ENCODE measurements at regions not wholly inside any gene's neighbourhood (a gene's known extent, or its start where the extent isn't known, plus 50 kb on each side); places are given as distances from the start of the nearest gene placed in this dataset.
"Not testable (repeated sequence)": the region's sequence is repeated elsewhere in the genome, so short reads cannot be mapped to it uniquely, and the experiment has no call there.

DNA sequence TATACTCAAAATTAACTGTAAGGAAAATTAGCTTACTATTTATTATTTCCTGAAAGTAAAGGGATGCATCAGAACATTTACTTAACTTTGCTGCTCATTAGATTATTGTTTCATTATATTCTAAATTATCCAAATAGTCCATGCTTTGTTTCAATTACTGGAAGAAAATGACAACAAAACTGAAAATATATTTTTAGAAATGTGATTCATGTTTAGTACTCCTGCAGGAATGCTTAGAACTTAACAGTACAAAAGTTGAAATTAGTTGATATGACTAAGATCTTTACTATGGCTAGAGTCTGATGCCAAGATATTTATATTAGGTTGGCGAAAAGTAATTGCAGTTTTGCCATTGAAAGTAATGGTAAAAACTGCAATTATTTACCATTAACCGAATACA, 660.5 kb upstream of the PABPC4L start:
- Histone ChIP-seq H3K4me1 (no peaks in the 10 kb centered on the region), H3K27me3 (no peaks in the 10 kb centered on the region), H3K27ac (no peak overlapping the region), H3K9me3 (no peaks in the 10 kb centered on the region), H3K36me3 (no peaks in the 10 kb centered on the region), H3K4me3 (no peak overlapping the region)
- DNase-seq = no peak
- TF ChIP-seq, protein P1, sequence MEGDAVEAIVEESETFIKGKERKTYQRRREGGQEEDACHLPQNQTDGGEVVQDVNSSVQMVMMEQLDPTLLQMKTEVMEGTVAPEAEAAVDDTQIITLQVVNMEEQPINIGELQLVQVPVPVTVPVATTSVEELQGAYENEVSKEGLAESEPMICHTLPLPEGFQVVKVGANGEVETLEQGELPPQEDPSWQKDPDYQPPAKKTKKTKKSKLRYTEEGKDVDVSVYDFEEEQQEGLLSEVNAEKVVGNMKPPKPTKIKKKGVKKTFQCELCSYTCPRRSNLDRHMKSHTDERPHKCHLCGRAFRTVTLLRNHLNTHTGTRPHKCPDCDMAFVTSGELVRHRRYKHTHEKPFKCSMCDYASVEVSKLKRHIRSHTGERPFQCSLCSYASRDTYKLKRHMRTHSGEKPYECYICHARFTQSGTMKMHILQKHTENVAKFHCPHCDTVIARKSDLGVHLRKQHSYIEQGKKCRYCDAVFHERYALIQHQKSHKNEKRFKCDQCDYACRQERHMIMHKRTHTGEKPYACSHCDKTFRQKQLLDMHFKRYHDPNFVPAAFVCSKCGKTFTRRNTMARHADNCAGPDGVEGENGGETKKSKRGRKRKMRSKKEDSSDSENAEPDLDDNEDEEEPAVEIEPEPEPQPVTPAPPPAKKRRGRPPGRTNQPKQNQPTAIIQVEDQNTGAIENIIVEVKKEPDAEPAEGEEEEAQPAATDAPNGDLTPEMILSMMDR (IDR thresholded peaks at IDR 0.05) = no peak
- no peak for FAIRE-seq
- 72 to 81% methylated on average over 2 of the region's 2 CpGs for WGBS, 2 donors
- intact Hi-C loops (cut with DNase I) = no loop called here
- no peak for ATAC-seq

DNA sequence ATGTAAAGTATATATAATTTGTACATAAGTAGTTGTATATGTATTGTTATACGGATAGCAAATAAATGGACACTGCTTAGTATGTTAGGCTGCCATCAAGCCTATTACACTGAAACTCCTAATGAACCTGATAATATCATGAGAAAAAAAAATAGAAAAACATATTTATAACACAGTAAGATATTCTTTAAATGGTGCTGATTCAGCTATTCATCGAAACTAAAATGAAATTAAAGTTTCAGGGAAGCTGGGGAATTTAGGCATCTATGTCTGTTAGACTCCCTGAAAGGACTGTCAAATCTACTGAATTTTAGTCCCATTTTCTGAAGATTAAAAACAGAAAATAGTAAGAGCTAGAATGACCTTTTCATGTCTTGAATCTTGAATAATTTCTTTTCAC, 647.1 kb upstream of the PABPC4L start:
- ATAC-seq (no peak), DNase-seq (no peak), FAIRE-seq (no peak)
- no peaks in the 10 kb centered on the region for H3K27me3 ChIP-seq
- no peak overlapping the region for H3K27ac ChIP-seq
- H3K4me1 ChIP-seq = no peaks in the 10 kb centered on the region
- 85 to 89% methylated on average over 2 of the region's 2 CpGs for WGBS, 2 donors
- TF ChIP-seq, protein P1 (IDR thresholded peaks at IDR 0.05) = no peak
- peaks cover 0 to 4% (median 0%) of the 10 kb centered on the region in 4 donors for H3K9me3 ChIP-seq
- H3K4me3 ChIP-seq = no peak overlapping the region
- no peaks in the 10 kb centered on the region for H3K36me3 ChIP-seq
- intact Hi-C loops (cut with DNase I) = no loop called here

DNA sequence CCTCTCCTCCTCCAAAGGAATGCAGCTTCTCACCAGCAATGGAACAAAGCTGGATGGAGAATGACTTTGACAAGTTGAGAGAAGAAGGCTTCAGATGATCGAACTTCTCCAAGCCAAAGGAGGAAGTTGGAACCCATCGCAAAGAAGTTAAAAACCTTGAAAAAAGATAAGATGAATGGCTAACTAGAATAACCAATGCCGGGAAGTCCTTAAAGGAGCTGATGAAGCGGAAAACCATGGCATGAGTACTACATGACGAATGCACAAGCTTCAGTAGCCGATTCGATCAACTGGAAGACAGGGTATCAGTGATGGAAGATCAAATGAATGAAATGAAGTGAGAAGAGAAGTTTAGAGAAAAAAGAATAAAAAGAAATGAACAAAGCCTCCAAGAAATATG, 629.2 kb upstream of the PABPC4L start:
- FAIRE-seq; ATAC-seq; intact Hi-C loops (cut with DNase I); H3K4me3 ChIP-seq; H3K36me3 ChIP-seq; H3K27me3 ChIP-seq; H3K9me3 ChIP-seq; H3K27ac ChIP-seq; H3K4me1 ChIP-seq; DNase-seq: not testable (repeated sequence)
- WGBS, 2 donors = 73 to 85% methylated on average over 7 of the region's 7 CpGs

DNA sequence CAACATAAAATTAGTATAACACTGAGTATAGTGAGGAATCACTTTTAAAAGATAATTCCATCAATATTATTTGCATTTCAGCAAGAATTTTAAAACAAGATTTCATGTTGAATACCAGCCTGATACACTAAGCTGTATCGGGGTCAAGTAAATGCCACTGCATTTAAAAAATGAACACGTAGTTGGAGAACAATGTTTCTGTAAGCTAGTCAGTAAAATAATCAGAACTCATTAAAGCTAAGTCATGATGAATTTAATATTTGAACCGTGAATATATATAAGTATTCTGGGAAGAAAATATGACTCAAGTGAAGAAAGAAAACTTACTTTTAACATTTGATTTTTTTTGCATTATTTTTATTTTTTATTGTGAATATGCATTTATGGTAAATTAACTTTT, 611.0 kb upstream of the PABPC4L start:
- intact Hi-C loops (cut with DNase I) = no loop called here
- TF ChIP-seq, protein P1 (IDR thresholded peaks at IDR 0.05) = no peak
- H3K27ac ChIP-seq = no peak overlapping the region
- no peaks in the 10 kb centered on the region for H3K4me1 ChIP-seq
- DNase-seq = no peak
- 64 to 71% methylated on average over 3 of the region's 3 CpGs for WGBS, 2 donors
- no peaks in the 10 kb centered on the region for H3K36me3 ChIP-seq
- no peak overlapping the region for H3K4me3 ChIP-seq
- ATAC-seq = no peak
- H3K27me3 ChIP-seq = no peaks in the 10 kb centered on the region
- H3K9me3 ChIP-seq = no peaks in the 10 kb centered on the region
- no peak for FAIRE-seq

DNA sequence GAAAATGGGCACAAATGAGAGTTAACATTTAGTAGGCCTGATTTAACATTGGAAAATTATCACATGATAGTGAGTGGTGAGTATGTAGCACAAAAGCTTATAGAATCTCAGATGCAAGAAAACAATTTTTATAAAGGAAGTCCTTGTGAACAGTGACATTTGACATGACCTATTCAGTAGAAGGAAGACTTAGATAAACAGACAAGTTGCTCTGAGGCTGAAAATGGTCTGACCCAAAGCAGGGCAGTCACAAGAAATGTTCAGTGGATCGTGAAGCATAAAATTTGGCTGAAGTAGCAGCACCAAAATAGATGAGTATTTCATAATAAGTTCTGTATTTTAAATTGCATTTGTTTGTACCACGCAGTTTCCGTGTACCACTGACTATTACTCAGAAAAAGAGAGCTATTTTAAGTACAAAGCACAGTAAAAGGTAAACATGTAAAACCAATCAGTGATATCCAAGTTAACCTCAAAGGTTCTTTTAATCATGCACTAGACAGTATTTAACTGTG, 605.7 kb upstream of the PABPC4L start:
- WGBS, 2 donors = 27 to 43% methylated on average over 3 of the region's 3 CpGs
- no peak overlapping the region for H3K4me3 ChIP-seq
- no peaks in the 10 kb centered on the region for H3K9me3 ChIP-seq
- intact Hi-C loops (cut with DNase I) = no loop called here
- TF ChIP-seq, protein P1 (IDR thresholded peaks at IDR 0.05) = no peak
- H3K36me3 ChIP-seq = no peaks in the 10 kb centered on the region
- ATAC-seq = peak in 1 of 4 donors; percentile 22
- DNase-seq = no peak
- H3K27me3 ChIP-seq = no peaks in the 10 kb centered on the region
- no peak for FAIRE-seq
- no peaks in the 10 kb centered on the region for H3K4me1 ChIP-seq
- no peak overlapping the region for H3K27ac ChIP-seq

Measured in pancreas (tissue), 10 donors.